Skeletal muscle tissue (tissue), 3 donors: ENCODE measurements at regions not wholly inside any gene's neighbourhood (a gene's known extent, or its start where the extent isn't known, plus 50 kb on each side); places are given as distances from the start of the nearest gene placed in this dataset.

Experiments used
- H3K27ac ChIP-seq: one replicate; pipeline ENCODE4 v1.7.0; 2013; ENCODE audit warnings: mild to moderate bottlenecking, low read depth, low read length, inconsistent platforms
- H3K27me3 ChIP-seq, 3 donors: one replicate each; pipeline ENCODE4 v1.7.0; 2013; ENCODE audit warnings: low read length in 3 of 3; ENCODE audit not compliant: control insufficient read depth in 3 of 3, insufficient read depth in 3 of 3
- H3K36me3 ChIP-seq, 3 donors: one replicate each; pipeline ENCODE4 v1.7.0; 2013; ENCODE audit warnings: low read length in 3 of 3; ENCODE audit not compliant: control insufficient read depth in 3 of 3, insufficient read depth in 3 of 3
- H3K4me1 ChIP-seq, 3 donors: one replicate each; pipeline ENCODE4 v1.7.0; 2013; ENCODE audit warnings: low read length in 3 of 3, mild to moderate bottlenecking in 3 of 3; ENCODE audit not compliant: control insufficient read depth in 3 of 3, insufficient read depth in 3 of 3
- H3K4me3 ChIP-seq, 3 donors: one replicate each; pipeline ENCODE4 v1.7.0; 2013; ENCODE audit warnings: low read length in 3 of 3
- H3K9ac ChIP-seq, 3 donors: one replicate each; pipeline ENCODE4 v1.7.0; 2013; ENCODE audit warnings: low read length in 3 of 3, mild to moderate bottlenecking in 3 of 3, moderate library complexity in 2 of 3, low read depth in 1 of 3
- H3K9me3 ChIP-seq, 3 donors: one replicate each; pipeline ENCODE4 v1.7.0; 2013; ENCODE audit warnings: low read length in 3 of 3; ENCODE audit not compliant: control insufficient read depth in 3 of 3
- donor health status: Osteomylitis.

DNA sequence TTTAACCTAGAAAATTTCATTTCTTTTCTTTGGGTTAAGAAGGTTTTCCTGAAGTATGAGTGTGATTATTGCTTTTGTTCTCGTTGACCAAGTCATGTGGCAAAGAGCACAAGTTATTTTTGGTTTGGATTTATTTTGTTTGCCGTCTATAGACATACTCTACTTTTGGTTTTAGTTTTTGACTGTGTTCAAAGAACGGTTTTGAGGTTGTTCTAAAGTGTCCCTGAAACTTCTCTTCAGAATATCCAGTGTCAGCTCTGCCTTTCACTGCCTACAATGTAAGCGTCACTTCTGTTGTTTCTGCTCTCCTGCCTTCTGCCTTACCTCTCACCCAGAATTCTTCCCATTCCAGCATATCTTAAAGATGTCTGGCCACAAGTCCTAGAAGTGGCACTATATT, 812.2 kb downstream of the C4orf33 start:
- H3K27ac ChIP-seq, result no peak overlapping the region
- H3K4me1 ChIP-seq, result no peaks in the 10 kb centered on the region

DNA sequence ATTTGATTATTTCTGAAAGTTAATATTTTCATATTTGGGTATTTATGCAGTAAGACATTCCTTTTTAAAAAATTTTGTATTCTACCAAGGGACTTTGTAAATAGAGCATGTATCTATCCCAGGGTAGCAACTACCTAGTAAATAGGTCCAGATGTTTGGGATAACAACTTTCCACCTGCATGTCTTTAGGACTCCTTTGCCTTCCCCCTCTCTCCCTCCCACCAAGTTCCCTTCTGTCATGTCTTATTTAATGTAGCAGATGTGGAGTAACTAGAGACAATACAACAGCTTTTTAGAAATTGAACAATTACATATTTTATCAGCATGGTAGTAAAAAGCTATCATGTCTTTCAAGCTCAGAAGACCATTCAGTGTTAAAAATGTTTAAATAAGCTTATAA, 821.0 kb downstream of the C4orf33 start:
- no peak overlapping the region for H3K9ac ChIP-seq
- no peak overlapping the region for H3K4me3 ChIP-seq
- no peaks in the 10 kb centered on the region for H3K27me3 ChIP-seq
- no peaks in the 10 kb centered on the region for H3K9me3 ChIP-seq
- no peaks in the 10 kb centered on the region for H3K4me1 ChIP-seq
- no peaks in the 10 kb centered on the region for H3K36me3 ChIP-seq
- no peak overlapping the region for H3K27ac ChIP-seq

More for the DNA sequence above, 812.2 kb downstream of the C4orf33 start:
- Histone ChIP-seq H3K27me3 (no peaks in the 10 kb centered on the region), H3K4me3 (no peak overlapping the region), H3K36me3 (no peaks in the 10 kb centered on the region), H3K9ac (no peak overlapping the region), H3K9me3 (peaks cover 0 to 2% (median 0%) of the 10 kb centered on the region in 3 donors)

DNA sequence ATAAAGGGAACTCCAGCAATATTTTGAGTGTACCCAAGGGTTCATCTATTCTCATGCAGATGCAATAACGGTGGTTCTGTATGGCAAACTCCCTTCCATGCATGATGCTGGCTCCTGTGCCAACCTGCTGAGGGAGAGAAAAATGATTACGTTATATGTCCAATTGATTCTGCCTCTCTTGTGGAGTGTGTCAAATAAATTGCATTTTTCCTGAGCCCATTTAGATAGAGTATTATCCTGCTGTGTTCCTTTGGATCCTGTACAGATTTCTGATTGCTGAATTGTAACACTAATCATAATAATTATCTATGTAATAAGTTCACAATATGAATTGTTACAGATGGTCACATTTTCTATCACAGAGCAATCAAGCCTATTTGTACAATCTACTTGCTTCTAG, 821.7 kb downstream of the C4orf33 start:
- Histone ChIP-seq H3K4me3 (no peak overlapping the region), H3K4me1 (no peaks in the 10 kb centered on the region), H3K9ac (no peak overlapping the region), H3K27me3 (no peaks in the 10 kb centered on the region), H3K9me3 (no peaks in the 10 kb centered on the region), H3K36me3 (no peaks in the 10 kb centered on the region), H3K27ac (no peak overlapping the region)

DNA sequence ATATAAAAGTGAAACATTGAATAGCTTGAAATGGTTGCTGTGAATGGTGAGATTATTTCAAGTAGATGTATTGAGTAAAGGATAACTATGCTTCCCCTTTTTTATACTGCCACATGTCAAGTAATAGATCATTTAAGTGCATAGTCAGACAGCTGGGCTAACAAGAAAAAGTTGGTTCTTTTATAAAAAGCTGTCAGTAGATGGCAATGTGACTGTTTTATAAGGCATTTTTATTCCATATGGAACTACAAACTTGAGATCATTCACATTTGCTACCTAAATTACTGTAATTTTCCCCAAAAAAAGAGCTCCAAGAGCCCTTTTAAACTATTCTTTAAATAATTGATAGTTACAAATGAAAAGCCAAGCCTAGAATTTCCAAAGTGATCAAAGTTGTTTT, 831.0 kb downstream of the C4orf33 start:
- Histone ChIP-seq H3K4me3 (no peak overlapping the region), H3K27ac (no peak overlapping the region), H3K36me3 (no peaks in the 10 kb centered on the region), H3K4me1 (no peaks in the 10 kb centered on the region), H3K27me3 (no peaks in the 10 kb centered on the region), H3K9ac (no peak overlapping the region), H3K9me3 (no peaks in the 10 kb centered on the region)

DNA sequence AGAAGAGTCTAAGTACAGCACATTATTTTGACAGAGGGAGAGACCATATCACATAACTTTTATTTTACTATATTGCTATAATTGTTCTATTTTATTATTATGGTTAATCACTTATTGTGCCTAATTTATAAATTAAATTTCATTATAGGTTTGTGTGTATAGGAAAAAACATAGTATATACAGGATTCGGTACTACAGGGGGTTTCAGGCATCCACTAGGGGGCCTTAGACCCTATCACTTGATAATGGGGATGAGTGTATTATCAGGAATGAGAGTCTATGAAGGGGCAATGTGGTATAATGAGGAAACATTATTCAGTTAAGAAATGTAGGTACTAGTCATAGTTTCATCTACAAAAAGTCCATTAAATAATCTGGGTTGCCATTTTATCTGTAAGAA, 833.1 kb downstream of the C4orf33 start:
- Histone ChIP-seq H3K9me3 (no peaks in the 10 kb centered on the region), H3K4me3 (no peak overlapping the region), H3K9ac (no peak overlapping the region), H3K27ac (no peak overlapping the region), H3K27me3 (no peaks in the 10 kb centered on the region), H3K36me3 (no peaks in the 10 kb centered on the region), H3K4me1 (no peaks in the 10 kb centered on the region)

DNA sequence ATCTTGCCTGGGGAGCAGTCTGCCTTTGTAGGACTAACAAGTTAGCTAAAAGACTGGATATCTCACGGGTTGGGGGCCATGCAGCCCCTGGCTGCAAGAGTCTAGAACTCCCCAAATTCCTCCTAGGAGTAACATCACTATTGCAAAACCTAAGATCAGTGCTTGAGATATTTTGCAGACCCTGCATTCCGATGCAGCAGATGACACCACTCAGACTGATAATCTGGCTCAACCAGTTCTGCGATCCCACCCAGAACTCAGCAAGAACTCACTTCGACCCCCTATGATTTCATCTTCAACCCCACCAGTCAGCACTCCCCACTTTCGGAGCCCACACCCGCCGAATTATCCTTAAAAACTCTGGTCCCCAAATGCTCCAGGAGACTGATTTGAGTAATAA, 834.0 kb downstream of the C4orf33 start:
- H3K27me3 ChIP-seq, result no peaks in the 10 kb centered on the region
- no peaks in the 10 kb centered on the region for H3K4me1 ChIP-seq
- H3K36me3 ChIP-seq, result no peaks in the 10 kb centered on the region
- H3K9ac ChIP-seq, result no peak overlapping the region
- no peak overlapping the region for H3K27ac ChIP-seq
- H3K4me3 ChIP-seq, result no peak overlapping the region
- H3K9me3 ChIP-seq, result no peaks in the 10 kb centered on the region

DNA sequence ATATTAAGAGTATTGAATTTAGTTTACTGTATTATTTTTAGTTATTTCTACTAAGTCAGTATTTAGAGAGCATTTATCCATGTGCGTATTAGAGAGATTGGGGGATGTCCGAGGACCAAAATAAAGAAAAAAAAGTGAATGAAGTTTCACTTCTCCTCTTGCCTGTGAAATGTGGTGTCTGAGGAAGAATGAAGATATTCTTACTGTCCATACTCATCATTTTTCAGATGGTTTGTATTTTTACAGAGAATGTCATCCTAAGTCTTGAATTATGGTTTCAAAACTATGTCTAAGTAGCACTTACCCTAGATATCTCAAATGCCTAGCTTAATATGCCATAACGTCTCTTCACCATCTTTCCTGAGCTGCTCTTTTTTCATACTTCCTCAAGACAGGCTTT, 854.3 kb downstream of the C4orf33 start:
- Histone ChIP-seq H3K9me3 (no peaks in the 10 kb centered on the region), H3K9ac (no peak overlapping the region), H3K27ac (no peak overlapping the region), H3K4me3 (no peak overlapping the region), H3K36me3 (no peaks in the 10 kb centered on the region), H3K4me1 (no peaks in the 10 kb centered on the region), H3K27me3 (no peaks in the 10 kb centered on the region)

DNA sequence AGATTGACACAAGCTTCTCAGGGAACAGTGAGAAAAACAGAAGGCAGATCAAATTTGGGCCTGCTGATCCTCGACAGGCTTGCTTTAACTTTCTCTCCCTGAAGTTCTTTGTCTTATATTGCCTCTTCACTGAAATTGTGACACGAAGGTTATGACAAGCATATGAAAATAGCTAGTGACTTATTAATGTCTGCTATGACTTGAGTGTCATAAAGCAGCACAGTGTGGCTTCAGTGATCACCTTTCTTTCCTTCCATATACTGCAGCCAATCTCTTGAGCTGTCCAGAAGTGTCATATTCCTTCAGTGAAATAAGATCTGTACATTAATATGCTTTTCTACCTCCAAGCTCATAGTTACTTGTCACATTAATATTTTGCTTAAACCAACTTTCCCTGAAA, 870.2 kb downstream of the C4orf33 start:
- H3K4me3 ChIP-seq, result no peak overlapping the region
- no peaks in the 10 kb centered on the region for H3K4me1 ChIP-seq
- no peaks in the 10 kb centered on the region for H3K27me3 ChIP-seq
- H3K9me3 ChIP-seq, result peaks cover 0 to 3% (median 0%) of the 10 kb centered on the region in 3 donors
- no peaks in the 10 kb centered on the region for H3K36me3 ChIP-seq
- no peak overlapping the region for H3K9ac ChIP-seq
- H3K27ac ChIP-seq, result no peak overlapping the region

DNA sequence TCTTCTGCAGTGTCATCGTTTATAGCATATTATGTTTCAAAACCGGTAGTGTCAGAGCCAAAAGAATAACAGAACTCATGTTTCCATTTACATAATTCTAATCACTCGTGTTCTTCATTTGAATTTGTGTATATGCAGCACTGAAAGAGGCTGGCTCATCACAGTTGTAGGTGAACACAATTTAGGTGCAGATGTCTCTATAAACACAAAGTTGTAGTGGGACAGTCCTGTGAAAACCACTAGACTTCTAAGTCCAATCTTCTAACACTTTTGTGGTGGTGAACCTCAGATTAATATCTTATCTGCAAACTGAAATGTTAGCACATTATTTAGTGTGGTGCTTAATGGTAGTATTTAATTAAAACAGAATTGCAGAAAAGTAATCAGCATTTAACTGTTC, 872.4 kb downstream of the C4orf33 start:
- no peak overlapping the region for H3K4me3 ChIP-seq
- no peak overlapping the region for H3K9ac ChIP-seq
- H3K36me3 ChIP-seq, result no peaks in the 10 kb centered on the region
- no peaks in the 10 kb centered on the region for H3K4me1 ChIP-seq
- no peak overlapping the region for H3K27ac ChIP-seq
- H3K9me3 ChIP-seq, result peaks cover 0 to 3% (median 0%) of the 10 kb centered on the region in 3 donors
- H3K27me3 ChIP-seq, result no peaks in the 10 kb centered on the region

DNA sequence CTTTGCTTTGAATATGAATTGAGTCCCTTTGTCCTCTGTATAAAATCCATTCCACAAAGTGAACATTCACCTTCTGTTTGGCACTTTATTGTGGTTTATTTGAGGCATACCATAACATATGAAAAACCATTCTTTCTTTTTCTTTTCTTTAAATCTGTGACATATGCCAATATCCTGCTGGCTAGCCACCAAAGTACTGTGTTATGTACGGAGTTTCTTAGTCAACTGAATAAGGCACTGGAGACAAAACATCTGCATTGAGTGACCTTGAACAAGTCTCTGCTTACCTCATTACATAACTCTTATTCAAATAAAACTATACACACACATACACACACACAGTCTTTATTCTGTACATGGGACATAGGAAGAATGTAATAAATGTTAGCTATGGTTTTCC, 872.8 kb downstream of the C4orf33 start:
- Histone ChIP-seq H3K4me3 (no peak overlapping the region), H3K4me1 (no peaks in the 10 kb centered on the region), H3K27ac (no peak overlapping the region), H3K9ac (no peak overlapping the region), H3K27me3 (no peaks in the 10 kb centered on the region), H3K9me3 (peaks cover 0 to 3% (median 0%) of the 10 kb centered on the region in 3 donors), H3K36me3 (no peaks in the 10 kb centered on the region)

DNA sequence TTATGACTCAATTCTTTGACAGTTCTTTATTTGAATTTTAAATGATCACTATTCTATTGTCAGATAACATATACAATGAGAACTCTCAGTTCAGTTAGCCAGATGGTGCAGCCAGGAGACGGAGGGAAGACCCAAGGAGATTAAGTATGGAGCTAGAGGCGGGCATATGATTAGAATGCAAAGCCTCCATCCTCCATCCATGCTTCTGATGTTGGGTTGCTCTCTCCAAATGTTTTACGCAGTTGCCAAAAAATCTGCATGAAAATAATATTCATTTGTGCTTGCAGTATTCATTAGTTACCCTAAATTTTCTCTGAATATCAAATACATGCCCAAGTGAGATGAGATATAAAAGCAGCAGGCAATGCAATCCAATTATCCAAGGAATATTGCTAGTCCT, 874.8 kb downstream of the C4orf33 start:
- no peaks in the 10 kb centered on the region for H3K27me3 ChIP-seq
- H3K9me3 ChIP-seq, result peaks cover 0 to 3% (median 0%) of the 10 kb centered on the region in 3 donors
- H3K36me3 ChIP-seq, result no peaks in the 10 kb centered on the region
- no peak overlapping the region for H3K27ac ChIP-seq
- no peaks in the 10 kb centered on the region for H3K4me1 ChIP-seq
- H3K9ac ChIP-seq, result no peak overlapping the region
- no peak overlapping the region for H3K4me3 ChIP-seq
